Limb (tissue), 2 donors: ENCODE measurements at regions not wholly inside any gene's neighbourhood (a gene's known extent, or its start where the extent isn't known, plus 50 kb on each side); places are given as distances from the start of the nearest gene placed in this dataset.
A peak's percentile ranks its signal among the peaks of the same experiment; 100 is the strongest.
"Not testable (repeated sequence)": the region's sequence is repeated elsewhere in the genome, so short reads cannot be mapped to it uniquely, and the experiment has no call there.

Experiments
- DNase-seq, 2 donors: peaks; one replicate each; pipeline ENCODE4 v3.0.0-alpha.2; 2016; ENCODE audit errors: extremely low spot score in 2 of 2

DNA sequence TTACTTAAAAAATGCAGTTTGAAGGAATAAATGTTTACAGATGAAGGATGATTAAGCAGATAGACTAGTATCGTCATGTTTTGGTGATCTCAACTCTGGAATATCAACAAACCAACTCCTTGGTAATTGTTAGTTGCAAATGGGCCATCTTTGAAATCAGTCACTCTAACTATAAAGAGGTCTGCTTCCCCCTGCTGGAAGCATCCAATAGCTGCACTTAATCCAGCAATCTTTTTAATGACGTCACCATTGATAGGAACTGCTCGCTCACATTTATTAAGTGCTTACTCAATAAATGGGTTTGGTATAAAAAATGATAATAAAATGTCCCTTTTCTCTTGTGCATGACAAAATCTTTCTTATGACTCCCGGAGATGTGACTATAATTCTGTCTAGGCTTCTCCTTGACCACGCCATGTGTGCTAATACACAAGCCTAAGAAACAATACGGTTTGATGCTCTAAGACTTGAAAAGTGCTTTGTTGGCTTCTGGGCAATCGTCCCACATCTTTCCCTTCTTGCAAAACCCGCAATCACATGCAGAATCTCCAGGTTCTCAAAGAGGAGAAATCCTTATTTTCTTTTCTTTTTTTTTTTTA is 227.6 kb upstream of the POU1F1 start:
- peak in 1 of 2 donors; percentile 57 for DNase-seq

DNA sequence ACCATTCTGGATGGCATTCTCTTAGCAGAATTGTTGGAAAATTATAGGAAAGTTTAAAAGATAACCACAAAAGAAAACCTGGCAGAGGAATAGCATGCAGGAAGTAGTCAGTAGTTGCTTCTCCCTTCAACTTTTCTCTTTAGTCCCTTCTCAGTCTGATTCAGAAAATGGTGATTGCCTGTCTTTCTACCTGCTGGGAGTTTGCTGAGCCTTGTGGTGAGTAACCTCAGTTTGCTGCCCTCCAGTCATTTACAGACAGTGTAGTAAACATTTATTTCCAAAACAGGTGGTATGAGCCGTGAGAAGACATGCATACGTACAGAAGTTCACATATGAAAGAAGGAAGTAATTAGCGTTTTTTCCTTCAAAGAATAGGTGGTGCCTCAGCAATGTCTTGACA is 224.7 kb upstream of the POU1F1 start:
- DNase-seq, result no peak

DNA sequence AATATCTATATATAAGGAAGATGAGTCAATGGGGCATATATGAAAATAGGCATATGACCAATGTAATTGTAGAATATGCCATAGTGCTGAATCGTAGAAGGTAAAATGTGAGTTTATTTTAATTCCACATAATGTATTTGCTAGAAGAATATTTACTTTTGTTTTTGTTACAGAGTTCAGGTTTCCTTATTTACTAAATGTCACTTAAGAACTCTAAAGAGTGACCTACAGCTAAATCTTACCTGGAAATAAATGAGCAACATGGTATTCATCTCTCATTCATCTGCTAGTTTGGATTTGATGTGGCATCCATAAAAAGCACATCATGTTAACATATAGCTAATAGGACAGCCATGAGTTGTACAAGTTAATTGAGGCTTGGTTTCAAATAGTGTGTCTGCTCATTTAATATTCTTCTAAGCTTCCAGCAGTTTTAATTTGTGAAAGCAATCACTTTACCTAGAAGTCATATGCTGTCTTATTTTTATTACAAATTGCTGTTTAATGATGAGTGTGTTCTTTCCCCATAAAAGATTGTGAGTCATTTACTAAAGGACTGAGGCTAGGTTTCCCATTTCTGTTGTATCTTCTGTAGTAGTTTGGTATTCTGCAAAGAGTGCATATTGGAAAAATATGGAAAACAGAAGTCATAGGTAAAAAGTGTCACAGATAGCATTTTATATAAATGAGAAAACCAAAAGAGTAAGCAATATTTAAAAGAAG is 222.1 kb upstream of the POU1F1 start:
- DNase-seq, result no peak

DNA sequence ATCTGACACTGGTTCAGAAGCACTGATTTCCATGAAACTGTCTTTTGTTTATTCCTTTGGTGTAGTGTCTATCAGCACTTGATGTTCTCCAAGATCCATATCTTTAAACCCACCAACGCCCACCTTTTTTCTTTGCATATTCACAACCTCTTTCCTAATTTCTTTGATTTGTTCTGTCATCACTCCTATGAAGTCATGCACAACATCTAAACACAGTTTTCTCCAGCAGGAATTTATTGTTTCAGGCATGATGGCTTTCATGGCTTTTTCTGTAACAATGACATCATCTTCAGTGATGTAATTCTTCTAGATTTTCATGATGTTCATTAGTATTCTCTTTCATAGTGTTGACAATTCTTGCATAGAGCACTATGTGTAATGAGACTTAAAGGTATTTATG is 219.6 kb upstream of the POU1F1 start:
- no peak for DNase-seq

DNA sequence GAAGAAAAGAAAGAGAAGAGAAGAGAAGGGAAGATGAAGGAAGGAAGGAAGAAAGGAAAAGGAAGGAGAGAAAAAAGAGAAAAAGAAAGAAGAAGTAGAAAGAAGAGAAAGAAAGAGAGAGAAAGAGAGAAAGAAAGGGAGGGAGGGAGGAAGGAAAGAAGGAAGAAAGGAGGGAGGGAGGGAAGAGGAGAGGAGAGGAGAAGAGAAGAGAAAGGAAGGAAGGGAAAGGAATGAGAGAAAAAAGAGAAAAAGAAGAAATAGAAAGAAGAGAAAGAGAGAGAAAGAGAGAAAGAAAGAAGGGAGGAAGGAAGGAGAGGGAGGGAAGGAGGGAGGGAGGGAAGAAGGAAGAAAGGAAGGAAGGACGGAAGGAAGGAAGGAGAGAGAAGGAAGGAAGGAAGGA is 217.9 kb upstream of the POU1F1 start:
- DNase-seq, result no peak

DNA sequence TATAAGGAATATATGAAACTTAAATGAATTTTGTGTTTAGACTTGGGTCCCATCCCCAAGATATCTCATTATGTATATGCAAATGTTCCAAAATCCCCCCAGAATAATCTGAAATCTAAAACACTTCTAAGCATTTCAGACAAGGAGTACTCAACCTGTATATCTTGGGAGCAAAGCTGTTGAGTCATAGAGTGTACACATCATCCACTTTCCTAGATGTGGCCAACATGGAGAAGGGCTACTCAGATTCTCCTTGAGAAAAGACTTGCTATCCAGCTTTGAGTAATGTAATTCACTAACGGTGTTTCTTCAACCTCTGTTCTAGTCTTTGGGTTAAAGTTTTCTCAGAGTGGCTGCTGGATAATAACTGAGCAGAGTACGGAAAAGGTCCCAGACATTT is 215.5 kb upstream of the POU1F1 start:
- DNase-seq, result no peak

DNA sequence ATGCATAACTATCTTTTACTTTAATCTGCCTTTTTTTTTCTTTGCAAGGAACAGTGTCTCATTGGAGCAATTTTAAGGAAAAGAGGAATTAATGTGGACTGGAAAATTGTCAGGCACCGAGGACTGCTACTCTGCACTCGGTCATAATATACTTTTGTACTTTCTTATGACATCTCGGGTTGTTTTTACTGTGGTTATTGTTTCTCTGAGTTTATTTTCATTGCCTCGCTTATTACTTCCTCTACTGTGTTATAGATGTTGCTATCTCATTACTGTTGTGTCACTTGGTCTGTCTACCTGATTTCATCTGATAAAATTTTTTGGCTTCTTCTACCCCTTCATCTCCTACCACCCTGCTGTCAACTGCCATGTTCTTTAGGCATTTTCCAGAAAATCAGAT is 213.5 kb upstream of the POU1F1 start:
- DNase-seq, result no peak

DNA sequence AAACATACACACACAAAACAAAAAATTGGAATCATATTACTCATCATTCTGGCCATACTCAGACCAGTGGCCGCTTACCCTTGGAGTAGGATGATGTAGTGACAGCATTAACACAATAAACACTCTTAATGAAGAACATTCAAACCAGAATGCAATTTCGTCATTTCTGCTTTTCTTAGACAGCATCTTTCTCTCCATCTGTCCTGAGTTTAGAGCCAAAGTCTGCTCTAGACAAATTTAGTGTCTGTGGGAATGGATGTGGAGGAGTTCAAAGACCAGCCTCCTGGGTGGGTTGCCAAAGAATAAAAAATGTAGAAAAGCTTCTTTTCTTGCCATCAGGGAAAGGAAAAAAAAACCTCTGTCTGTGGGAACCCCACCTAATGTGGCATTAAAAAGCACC is 212.4 kb upstream of the POU1F1 start:
- DNase-seq, result peak in 1 of 2 donors; percentile 30

DNA sequence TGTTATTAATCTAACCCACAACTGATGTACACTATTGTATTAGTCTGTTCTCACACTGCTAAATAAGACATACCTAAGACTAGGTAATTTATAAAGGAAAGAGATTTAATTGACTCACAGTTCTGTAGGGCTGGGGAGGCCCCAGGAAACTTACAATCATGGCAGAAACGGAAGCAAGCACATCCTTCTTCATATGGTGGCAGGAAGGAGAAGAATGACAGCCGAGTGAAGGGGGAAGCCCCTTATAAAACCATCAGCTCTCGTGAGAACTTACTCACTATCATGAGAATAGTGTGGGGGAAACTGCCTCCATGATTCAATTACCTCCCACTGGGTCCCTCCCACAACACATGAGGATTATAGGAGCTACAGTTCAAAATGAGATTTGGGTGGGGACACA is 210.3 kb upstream of the POU1F1 start:
- not testable (repeated sequence) for DNase-seq

DNA sequence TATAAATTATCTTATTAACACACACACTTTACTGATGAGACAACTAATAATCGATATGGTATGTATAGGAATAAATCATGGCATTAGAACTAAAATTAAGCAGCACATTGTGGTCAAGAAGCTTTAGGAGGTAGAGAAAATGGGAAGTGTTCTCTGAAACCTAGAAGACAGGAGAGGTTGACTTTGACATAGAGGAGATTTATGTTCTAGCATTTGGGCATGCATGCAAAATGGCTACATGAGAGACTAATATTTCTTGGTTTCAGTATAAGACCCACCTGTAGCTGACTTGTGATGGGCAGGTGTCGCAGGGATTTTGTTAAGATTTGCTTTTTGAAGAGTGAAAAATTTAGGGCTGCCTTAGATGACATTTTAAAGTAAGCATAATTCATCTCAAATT is 209.7 kb upstream of the POU1F1 start:
- no peak for DNase-seq

DNA sequence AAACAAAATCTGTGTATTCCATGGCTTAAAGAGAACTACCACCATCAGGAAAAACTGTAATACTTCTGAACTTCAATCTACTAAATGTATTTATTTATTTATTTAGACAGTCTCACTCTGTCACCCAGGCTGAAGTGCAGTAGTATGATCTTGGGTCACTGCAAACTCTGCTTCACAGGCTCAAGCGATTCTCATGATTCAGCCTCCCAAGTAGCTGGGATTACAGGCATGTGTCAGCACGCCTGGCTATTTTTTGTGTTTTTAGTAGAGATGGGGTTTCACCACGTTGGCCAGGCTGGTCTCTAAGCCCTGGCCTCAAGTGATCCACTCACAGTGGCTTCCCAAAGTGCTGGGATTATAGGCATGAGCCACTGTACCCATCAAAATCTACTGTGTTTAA is 202.3 kb upstream of the POU1F1 start:
- no peak for DNase-seq

DNA sequence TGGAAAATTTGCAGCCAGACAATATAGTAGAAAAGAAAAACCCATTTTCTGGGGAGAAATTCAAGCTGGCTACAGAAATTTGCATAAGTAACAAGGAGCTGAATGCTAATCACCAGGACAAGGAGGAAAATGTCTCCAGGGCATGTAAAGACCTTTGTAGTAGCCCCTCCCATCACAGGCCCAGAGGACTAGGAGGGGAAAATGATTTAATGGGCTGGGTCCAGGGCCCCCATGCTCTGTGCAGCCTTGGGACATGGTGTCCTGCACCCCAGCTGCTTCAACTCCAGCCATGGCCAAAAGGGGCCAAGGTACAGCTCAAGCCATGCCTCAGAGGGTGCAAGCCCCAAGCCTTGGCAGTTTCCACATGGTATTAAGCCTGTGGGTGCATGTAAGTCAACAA is 197.6 kb upstream of the POU1F1 start:
- no peak for DNase-seq

DNA sequence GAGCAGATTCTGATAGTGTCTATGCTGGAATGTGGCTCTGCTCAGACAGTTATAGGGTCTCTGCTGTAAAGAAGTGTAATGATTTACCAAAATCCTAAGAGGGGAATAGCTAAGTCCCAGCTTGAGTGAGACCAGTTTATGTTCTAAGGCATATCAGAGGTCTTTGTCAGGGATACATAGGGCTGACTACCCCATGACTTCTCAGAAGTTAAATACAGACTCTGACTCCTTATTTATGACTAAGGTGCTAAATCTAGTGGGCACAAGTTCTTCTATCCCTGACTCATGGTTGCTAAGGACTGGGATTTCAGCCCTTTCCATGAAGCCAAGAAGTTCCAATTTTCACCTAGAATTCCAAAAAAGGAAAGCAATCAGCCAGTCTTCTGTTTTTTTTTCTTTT is 192.6 kb upstream of the POU1F1 start:
- DNase-seq, result no peak

DNA sequence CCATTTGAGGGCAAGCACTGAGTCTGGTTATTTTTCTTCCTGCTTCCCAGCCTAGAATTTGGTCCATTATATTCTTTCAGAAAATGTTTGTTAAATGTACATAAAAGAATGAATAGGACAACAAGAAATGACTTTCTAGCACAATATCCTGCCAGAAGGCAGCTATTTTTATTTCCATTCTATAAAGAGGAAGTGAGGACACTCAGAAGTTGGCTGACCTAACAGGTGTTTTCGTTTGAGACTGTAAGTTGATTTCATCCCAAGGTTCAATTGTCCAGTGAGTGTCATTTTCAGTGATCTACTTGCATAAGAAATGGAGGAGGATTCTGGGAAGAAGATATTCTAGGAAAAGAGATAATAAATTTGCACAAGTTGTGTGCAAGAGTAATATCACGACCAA is 191.9 kb upstream of the POU1F1 start:
- no peak for DNase-seq

DNA sequence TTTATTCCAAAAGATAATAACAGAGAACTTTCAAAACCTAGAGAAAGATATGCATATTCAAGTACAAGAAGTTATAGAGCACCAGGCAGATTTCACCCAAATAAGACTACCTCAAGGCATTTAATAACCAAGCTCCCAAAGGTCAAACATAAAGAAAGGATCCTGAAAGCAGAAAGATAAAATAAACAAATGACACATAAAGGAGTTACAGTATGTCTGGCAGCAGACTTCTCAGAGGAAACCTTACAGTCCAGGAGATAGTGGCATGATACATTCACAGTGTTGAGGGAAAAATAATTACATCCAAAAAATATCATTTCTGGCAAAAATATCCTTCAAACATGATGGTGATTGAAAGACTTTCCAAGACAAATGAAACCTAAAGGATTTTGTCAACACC is 185.8 kb upstream of the POU1F1 start:
- no peak for DNase-seq

DNA sequence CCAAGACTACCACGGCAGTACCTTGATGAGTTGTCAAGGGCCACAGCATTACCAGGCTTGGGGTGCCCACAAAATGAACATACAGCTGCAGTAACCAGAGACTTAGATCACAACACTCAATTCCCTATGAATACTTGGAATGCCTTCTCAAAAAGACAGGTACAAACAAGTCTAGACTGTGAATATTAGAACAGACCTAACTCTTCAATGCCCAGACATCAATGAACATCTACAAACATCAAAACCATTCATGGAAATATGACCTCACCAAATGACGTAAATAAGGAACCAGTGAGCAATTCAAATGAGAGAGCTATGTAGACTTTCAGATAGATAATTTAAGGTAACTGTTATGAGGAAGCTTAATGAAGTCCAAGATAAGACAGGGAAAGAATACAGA is 185.1 kb upstream of the POU1F1 start:
- no peak for DNase-seq

DNA sequence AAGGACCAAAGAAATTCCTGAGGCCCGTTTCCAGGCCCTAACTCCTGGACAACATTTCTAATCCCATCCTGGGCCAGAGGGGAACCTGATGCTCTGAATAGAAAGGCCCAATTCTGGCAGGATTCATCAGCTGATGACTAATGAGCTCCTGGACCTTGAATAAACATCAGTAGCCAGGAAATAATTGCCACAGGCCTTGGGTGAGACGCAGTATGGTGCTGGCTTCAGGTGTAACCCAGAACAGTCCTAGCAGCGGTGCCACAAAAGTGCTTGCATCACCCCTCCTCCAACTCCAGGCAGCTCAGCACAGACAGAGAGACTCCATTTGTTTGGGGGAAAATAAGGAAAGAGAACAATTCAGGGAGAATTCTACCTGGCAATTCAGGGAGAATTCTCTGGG is 184.7 kb upstream of the POU1F1 start:
- DNase-seq, result no peak

DNA sequence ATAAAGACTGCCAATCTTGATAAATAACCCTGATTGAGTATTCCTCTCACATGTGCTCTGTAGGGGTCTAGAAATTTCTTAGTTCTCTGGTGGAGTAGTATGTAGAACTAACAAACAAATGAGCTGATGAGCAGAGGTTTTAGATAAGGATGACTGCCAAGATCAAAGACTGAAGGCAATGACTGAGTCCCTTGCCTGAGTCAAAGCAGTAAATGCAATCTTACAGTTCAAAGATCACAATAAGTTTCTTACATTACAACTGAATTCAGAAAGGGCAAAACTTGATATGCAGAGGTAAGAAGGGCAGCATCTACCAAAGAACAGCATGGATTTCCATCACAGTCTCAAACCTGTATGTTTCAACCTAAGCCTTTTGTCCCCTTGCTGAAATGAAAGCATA is 172.2 kb upstream of the POU1F1 start:
- no peak for DNase-seq

DNA sequence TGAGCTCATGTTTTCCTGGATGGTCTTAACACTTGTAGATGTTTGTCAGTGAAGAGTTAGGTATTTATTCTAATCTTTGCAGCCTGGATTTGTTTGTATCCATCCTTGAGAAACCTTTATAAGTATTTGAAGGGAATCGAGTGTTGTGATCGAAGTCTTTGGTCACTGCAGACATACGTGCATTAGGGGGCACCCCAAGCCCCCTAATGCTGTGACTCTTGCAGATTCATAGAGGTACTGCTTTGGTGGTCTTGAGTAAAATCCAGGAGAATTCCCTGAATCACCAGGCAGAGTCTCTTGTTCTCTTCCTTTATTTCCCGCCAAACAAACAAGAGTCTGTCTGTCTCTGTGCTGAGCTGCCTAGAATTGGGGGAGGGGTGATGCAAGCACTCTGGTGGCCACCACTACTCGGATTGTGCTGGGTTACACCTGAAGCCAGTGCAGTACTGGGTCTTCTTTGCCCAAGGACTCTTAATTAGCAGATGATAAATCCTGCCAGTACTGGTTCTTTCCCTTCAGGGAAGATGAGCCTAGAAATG is 170.5 kb upstream of the POU1F1 start:
- DNase-seq, result no peak

DNA sequence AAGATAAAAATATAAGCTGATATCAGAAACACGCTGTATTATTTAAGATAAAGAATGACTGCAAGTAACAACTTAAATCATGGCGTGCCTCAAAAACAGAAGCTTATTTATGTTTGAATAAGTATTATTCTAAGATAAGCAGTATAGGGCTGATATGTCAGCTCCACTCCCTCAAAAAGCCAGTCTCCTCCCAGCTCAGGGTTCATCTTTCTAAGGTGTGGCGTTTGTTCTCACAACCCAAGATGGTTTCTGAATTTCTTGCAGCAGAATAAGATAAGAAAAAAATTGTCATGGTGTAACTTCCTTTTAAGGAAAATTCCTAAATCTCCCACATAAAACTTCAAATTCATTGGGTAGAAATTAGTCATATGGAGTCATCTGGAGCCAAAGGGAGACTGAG is 166.1 kb upstream of the POU1F1 start:
- DNase-seq, result no peak

DNA sequence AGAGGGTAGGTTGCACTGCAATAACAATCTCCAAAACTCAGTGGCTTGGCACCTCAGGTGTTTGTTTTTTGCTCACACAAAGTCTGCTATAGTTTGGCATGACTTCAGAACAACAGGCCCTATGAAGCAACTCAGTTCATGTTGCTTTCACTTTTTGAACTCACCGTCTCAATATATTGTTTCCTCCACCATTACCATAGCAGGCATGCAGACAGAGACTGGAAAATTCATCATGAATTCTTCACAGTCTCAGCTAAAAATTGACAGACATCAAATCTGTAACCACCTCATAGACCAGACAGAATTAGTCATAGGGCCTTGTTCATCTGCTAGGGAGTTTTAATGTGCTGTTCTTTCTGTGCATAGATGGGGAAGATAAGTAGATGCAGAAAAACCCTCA is 161.4 kb upstream of the POU1F1 start:
- DNase-seq, result no peak

DNA sequence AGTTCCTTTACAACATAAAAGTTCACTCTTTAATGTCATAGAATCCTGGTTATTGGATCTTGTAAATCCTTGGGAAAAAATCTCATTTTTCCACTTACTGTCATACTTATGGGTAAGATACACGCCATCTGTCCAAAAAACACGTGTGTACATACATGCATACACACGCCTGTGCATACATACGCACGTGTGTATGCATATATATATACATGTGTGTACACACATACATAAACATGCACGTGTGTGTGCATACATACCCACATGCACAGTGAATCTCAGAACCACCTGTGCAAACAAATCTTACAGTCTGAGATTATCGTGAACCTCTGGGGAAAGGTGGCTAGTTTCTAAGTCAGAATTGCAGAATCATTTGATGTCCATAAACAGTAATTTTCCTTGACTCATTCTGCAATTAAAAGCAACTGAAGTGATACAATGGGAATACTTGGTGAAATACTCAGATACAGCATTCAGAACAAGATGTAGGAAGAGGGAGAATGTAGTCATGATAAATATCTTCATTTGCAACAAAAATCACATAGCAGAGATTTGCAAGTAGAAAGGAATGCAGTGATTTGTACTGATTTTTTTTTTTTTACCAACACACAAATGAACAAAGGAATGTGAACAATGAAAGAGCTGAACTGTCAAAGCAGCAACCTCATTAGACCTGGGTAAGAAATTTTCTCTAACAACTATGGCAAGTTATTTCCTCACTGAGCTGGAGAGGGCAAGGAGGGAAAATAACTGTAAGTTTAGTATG is 160.6 kb upstream of the POU1F1 start:
- DNase-seq, result no peak
